Activated naive CD8-positive, alpha-beta T cell treated with anti-CD3 and anti-CD28 coated beads, Interleukin-2, amount 10 ng/mL, durations not matched to agents 7 days and 5 days (primary cell): ENCODE measurements at regions not wholly inside any gene's neighbourhood (a gene's known extent, or its start where the extent isn't known, plus 50 kb on each side); places are given as distances from the start of the nearest gene placed in this dataset.
"Not testable (repeated sequence)": the region's sequence is repeated elsewhere in the genome, so short reads cannot be mapped to it uniquely, and the experiment has no call there.

Source experiments
- ATAC-seq: fragments of 150-1000 bp; cut with Tn5 transposase; one replicate; pipeline ENCODE4 v1.10.0; 2021; ENCODE audit warnings: low read depth, moderate library complexity
- POLR2A ChIA-PET: fragments of 350-600 bp; sonication (Branson Sonifier 250); formaldehyde crosslinking; loops from one replicate; lab custom pipeline; 2021; ENCODE audit warnings: antibody characterized with exemption; lab: Charles Lee
- DNase-seq: peaks from one replicate; pipeline ENCODE4 v3.0.0; 2021
- H3K27ac Mint-ChIP-seq: one replicate; pipeline ENCODE4 v1.8.0; 2022; ENCODE audit warnings: mild to moderate bottlenecking, mixed read lengths
- H3K27me3 Mint-ChIP-seq: one replicate; pipeline ENCODE4 v1.8.0; 2022; ENCODE audit warnings: mild to moderate bottlenecking, moderate library complexity, mixed read lengths
- H3K36me3 Mint-ChIP-seq: one replicate; pipeline ENCODE4 v1.8.0; 2021; ENCODE audit warnings: mild to moderate bottlenecking, mixed read lengths
- H3K4me1 Mint-ChIP-seq: one replicate; pipeline ENCODE4 v1.8.0; 2021; ENCODE audit warnings: mixed read lengths
- H3K4me3 Mint-ChIP-seq: one replicate; pipeline ENCODE4 v1.8.0; 2022; ENCODE audit warnings: mild to moderate bottlenecking, moderate library complexity, mixed read lengths
- H3K9me3 Mint-ChIP-seq: one replicate; pipeline ENCODE4 v1.8.0; 2021; ENCODE audit warnings: mixed read lengths

GRCh38 chr2:239594772-239595608 is 194.2 kb upstream of the HDAC4 start:
- Mint-ChIP-seq H3K36me3 (no peaks in the 10 kb centered on the region), H3K27me3 (no peaks in the 10 kb centered on the region), H3K9me3 (peaks cover 7% of the 10 kb centered on the region), H3K4me3 (no peak overlapping the region), H3K4me1 (no peaks in the 10 kb centered on the region), H3K27ac (no peak overlapping the region)
- DNase-seq (peak; percentile 15), ATAC-seq (no peak)
- POLR2A ChIA-PET, result no interaction called here

- no peaks in the 10 kb centered on the region for H3K4me1 Mint-ChIP-seq
- DNase-seq (peak; percentile 19), ATAC-seq (no peak)
- H3K4me3 Mint-ChIP-seq, result no peak overlapping the region
- H3K9me3 Mint-ChIP-seq, result peaks cover 7% of the 10 kb centered on the region
- no peaks in the 10 kb centered on the region for H3K27me3 Mint-ChIP-seq
- H3K36me3 Mint-ChIP-seq, result no peaks in the 10 kb centered on the region
- H3K27ac Mint-ChIP-seq, result no peak overlapping the region
- POLR2A ChIA-PET, result no interaction called here
Measured at GRCh38 chr2:239594019-239594771, 193.4 kb upstream of the HDAC4 start.

GRCh38 chr2:239593455-239593854 is 192.6 kb upstream of the HDAC4 start:
- DNase-seq, result no peak
- H3K36me3 Mint-ChIP-seq, result no peaks in the 10 kb centered on the region
- ATAC-seq, result no peak
- no peaks in the 10 kb centered on the region for H3K27me3 Mint-ChIP-seq
- POLR2A ChIA-PET, result no interaction called here
- H3K4me3 Mint-ChIP-seq, result no peak overlapping the region
- peaks cover 7% of the 10 kb centered on the region for H3K9me3 Mint-ChIP-seq
- H3K27ac Mint-ChIP-seq, result no peak overlapping the region
- no peaks in the 10 kb centered on the region for H3K4me1 Mint-ChIP-seq

GRCh38 chr2:239592629-239593290 is 191.9 kb upstream of the HDAC4 start:
- DNase-seq, H3K27me3 Mint-ChIP-seq, POLR2A ChIA-PET, H3K36me3 Mint-ChIP-seq, H3K4me1 Mint-ChIP-seq, H3K27ac Mint-ChIP-seq, ATAC-seq, H3K4me3 Mint-ChIP-seq, H3K9me3 Mint-ChIP-seq: not testable (repeated sequence)

DNA sequence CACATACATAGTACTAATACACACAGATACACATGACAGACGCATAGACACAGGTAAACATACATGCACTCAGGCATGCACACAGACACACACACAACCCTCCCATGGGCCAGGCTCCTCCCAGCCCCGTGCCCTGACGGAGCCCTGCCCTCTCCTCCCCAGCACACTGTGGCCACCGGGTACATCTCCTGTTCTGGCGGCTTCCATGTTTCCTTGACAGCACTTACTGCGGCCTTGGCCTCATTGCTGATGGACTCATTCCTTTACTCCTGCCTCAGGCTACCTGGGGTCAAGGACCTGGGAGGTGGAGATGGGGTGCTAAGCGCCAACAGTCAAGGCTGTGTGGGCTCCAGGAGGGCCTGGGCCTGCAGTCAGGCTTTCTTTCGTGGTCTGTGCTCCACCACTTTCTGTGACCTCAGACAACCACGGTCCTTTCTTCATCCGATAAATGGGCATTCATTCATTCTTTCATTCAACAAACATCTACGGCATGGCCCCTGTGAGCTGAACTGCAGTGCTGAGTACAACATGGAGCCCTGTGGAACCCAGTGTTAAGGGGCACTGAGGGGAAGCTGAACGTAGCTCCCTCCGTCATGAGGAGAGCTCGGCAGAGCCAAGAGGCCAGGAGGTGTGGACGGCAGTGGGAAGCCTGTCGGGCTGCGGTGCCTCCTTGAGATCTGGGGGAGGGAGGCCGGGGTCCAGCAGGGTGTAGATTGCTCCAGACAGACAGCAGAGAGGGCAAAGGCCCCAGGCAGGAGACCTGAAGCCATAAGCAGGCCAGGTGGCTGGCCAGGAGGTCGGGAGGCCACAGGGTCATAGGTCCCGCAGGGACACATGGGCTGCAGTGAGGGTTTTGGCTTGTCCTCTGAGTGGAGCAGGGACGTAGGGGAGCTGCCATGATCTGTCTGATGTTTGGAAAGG is 190.4 kb upstream of the HDAC4 start:
- H3K4me3 Mint-ChIP-seq, result no peak overlapping the region
- no peaks in the 10 kb centered on the region for H3K36me3 Mint-ChIP-seq
- H3K27ac Mint-ChIP-seq, result no peak overlapping the region
- H3K9me3 Mint-ChIP-seq, result peaks cover 7% of the 10 kb centered on the region
- DNase-seq, result no peak
- H3K27me3 Mint-ChIP-seq, result no peaks in the 10 kb centered on the region
- H3K4me1 Mint-ChIP-seq, result no peaks in the 10 kb centered on the region
- no peak for ATAC-seq
- POLR2A ChIA-PET, result no interaction called here

DNA sequence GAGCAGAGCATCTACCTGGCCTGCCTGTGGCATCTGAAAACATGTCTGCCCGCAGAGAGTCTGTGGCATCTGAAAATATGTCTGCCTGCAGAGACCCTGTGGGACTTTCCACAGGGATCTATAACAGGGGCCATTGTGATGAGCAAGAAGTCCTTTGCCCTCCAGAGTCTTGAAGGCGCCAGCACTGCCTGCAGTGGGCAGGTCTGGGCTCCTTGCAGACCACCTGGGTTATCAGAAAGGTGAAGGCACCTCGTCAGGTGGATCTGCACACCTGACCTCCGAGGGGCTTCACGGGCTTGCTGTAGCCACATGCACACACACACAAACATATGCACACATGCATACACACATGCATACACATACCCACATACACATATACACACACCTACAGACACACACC is 189.5 kb upstream of the HDAC4 start:
- POLR2A ChIA-PET, result no interaction called here
- DNase-seq, result no peak
- peaks cover 7% of the 10 kb centered on the region for H3K9me3 Mint-ChIP-seq

DNA sequence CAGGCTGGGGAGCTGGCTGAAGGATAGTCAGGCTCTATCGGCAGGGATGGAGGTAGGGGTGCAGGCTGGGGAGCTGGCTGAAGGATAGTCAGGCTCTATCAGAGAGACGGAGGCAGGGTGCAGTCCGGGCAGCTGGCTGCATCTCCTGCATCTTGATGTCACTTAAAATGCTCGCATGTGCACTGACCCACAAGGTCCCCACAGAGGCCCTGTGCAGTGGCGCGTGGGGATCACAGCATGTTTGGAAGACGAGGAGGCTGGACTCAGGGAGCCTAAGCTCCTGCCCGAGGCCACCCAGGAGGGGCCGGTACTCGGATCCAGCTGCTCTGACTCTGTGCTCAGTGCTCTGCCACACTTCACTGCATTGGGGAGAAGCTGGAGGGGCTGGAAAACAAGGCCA is 189.0 kb upstream of the HDAC4 start:
- POLR2A ChIA-PET, result no interaction called here
- Mint-ChIP-seq H3K4me3 (no peak overlapping the region), H3K36me3 (no peaks in the 10 kb centered on the region), H3K4me1 (no peaks in the 10 kb centered on the region), H3K9me3 (peaks cover 7% of the 10 kb centered on the region), H3K27ac (no peak overlapping the region), H3K27me3 (no peaks in the 10 kb centered on the region)
- ATAC-seq, result no peak
- DNase-seq, result no peak

More for the DNA sequence above, 189.5 kb upstream of the HDAC4 start:
- ATAC-seq, result no peak
- Mint-ChIP-seq H3K4me3 (no peak overlapping the region), H3K4me1 (no peaks in the 10 kb centered on the region), H3K36me3 (no peaks in the 10 kb centered on the region), H3K27ac (no peak overlapping the region), H3K27me3 (no peaks in the 10 kb centered on the region)

DNA sequence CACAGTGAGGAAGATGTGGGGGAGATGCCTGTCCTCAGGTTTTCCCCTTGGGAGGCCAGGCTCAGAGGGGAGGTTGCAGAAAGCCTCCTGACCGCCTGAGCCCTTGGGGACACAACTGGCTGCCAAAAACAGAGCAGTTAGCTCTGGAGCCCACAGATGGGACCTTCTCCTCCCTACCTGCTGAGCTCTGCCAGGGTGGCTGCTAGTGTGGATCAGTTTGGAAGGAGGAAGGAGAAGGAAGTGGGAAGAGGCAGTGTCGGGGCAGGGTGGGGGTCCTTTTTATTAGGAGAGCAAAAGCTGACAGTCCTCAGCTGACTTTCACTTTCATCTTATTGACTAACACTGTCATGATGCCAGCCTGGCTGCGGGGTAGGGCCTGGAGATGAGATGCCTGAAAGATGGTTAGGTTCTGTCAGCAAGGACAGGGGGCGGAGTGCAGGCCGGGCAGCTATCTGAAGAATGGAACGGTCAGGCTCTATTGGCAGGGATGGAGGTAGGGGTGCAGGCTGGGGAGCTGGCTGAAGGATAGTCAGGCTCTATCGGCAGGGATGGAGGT is 188.5 kb upstream of the HDAC4 start:
- no peak overlapping the region for H3K4me3 Mint-ChIP-seq
- no peak for ATAC-seq
- DNase-seq, result no peak
- POLR2A ChIA-PET, result no interaction called here
- no peaks in the 10 kb centered on the region for H3K4me1 Mint-ChIP-seq
- H3K36me3 Mint-ChIP-seq, result no peaks in the 10 kb centered on the region
- peaks cover 7% of the 10 kb centered on the region for H3K9me3 Mint-ChIP-seq
- no peak overlapping the region for H3K27ac Mint-ChIP-seq
- no peaks in the 10 kb centered on the region for H3K27me3 Mint-ChIP-seq

DNA sequence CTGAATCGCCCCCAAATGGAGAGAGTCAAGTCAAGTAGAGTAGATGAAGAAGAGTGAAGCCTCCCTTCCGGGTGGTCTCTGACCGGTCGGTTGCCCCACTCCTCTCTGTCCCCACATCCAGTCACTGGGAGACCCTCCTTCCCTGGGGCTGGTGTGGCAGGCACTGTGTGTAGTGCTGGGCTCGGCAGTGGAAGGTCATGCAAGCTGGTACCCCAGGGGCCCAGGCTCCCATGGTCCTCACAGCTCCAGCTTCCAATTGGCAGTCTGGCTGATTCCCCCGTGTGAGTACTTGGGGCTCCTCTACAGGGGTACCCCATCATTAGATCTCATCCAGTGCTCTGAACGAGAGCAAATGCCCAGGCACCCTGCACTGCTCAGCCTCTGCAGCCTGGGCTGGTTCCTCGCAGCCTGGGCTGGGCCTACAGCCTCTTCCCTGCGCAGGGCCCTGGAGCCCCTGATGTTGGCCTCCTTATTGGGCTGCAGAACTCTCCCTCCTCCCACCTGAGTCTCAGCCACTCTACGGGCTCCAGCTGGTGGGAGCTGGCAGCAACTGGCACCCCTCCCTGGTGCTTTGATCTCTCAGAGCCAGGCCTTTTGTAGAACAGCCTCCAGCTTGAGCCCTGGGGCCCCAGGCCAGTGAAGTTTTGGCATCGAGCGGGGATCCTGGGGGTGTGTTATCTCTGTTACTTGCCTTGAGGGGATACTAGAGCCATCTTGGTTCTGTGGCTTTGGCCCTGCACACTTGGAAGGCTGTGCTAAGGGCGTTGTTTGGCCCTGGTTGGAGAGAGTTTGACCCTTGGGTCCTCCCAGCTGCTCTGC is 187.8 kb upstream of the HDAC4 start:
- no peak overlapping the region for H3K27ac Mint-ChIP-seq
- no peak for DNase-seq
- H3K4me3 Mint-ChIP-seq, result no peak overlapping the region
- no peaks in the 10 kb centered on the region for H3K36me3 Mint-ChIP-seq
- no peaks in the 10 kb centered on the region for H3K27me3 Mint-ChIP-seq
- POLR2A ChIA-PET, result no interaction called here
- ATAC-seq, result no peak
- no peaks in the 10 kb centered on the region for H3K4me1 Mint-ChIP-seq
- H3K9me3 Mint-ChIP-seq, result peaks cover 7% of the 10 kb centered on the region

DNA sequence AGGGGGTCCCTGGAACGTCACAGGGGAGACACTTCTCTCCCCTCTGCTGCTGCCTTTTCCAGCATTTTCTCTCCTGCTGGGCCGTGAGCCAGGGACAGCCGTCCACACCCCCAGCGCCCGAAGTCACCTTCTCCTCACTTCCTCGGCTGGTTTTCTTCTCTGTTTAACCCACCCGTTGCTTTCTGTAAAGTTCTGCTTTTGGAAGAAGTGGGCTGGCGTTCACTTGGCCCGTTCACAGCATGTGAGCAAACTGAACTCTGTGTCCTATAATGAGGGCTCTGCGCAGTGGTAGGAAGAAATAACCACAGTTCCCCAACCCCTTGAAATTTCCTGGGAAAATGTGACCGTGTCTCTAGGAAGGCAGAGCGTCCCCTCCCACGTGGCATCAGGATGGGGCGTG is 187.0 kb upstream of the HDAC4 start:
- Mint-ChIP-seq H3K4me3 (no peak overlapping the region), H3K27me3 (no peaks in the 10 kb centered on the region), H3K4me1 (no peaks in the 10 kb centered on the region), H3K27ac (no peak overlapping the region), H3K36me3 (no peaks in the 10 kb centered on the region), H3K9me3 (peaks cover 7% of the 10 kb centered on the region)
- ATAC-seq (no peak), DNase-seq (no peak)
- POLR2A ChIA-PET, result no interaction called here

DNA sequence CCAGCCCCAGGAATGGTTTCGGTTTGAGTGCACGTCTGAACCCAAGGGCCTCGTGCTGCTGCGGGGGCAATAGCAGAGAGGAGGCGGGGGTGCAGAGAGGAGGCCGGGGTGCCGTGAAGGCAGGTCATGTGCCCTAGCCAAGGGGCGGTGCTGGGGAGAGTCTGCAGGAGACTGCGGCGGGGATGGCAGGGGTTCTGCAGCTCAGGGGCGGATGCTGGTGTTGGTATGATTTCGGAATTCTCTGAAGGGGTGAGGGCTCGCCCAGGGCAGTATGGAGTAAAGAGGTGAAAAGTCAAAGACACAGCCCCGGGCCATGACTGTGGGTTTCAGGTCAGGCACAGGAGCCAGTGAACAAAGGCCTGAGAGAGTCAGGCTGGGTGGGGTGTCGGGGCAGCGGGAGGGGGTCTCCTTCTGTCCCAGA is 186.5 kb upstream of the HDAC4 start:
- peaks cover 7% of the 10 kb centered on the region for H3K9me3 Mint-ChIP-seq
- POLR2A ChIA-PET, result no interaction called here
- ATAC-seq (no peak), DNase-seq (no peak)
- no peaks in the 10 kb centered on the region for H3K4me1 Mint-ChIP-seq
- H3K4me3 Mint-ChIP-seq, result no peak overlapping the region
- no peaks in the 10 kb centered on the region for H3K36me3 Mint-ChIP-seq
- no peaks in the 10 kb centered on the region for H3K27me3 Mint-ChIP-seq
- no peak overlapping the region for H3K27ac Mint-ChIP-seq

DNA sequence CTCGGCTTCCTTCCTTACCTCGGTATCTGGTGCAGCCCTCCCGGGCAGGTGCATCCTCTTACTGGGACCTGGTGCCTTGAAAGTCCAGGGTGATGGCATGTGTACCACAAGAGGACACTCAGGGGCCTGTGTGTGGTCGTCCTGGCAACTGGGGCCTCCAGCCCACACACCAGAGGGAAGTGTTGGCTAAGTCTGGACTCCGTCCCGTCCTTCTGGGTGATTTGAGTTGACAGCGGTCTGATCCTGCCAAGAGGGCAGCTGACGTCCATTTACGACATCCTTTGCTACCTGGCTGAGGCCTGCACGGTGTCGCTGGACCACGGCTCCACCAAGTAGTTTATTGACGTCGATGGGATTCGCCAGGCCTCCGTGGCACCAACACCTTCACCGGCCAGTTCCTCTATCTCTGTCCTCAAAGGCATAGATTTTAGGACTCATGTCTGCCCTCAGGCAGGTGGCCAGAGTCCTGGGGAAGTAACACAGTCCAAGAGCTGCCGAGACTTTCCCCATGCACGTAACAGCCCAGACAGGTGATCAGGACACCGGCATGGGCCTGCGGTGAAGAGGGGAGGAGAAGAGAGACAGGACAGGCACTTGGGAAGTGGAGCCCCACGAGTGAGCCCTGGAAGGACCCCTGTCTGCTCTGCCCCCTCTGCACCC is 186.0 kb upstream of the HDAC4 start:
- H3K9me3 Mint-ChIP-seq, result peaks cover 4% of the 10 kb centered on the region
- no peaks in the 10 kb centered on the region for H3K4me1 Mint-ChIP-seq
- POLR2A ChIA-PET, result no interaction called here
- no peak for ATAC-seq
- DNase-seq, result no peak
- no peak overlapping the region for H3K27ac Mint-ChIP-seq
- no peaks in the 10 kb centered on the region for H3K36me3 Mint-ChIP-seq
- no peaks in the 10 kb centered on the region for H3K27me3 Mint-ChIP-seq
- H3K4me3 Mint-ChIP-seq, result no peak overlapping the region
